ENCODE measurements at regions not wholly inside any gene's neighbourhood (a gene's known extent, or its start where the extent isn't known, plus 50 kb on each side); places are given as distances from the start of the nearest gene placed in this dataset.

- H3K4me1 ChIP-seq (ENCODE audit: insufficient read depth, low read length, poor library complexity, severe bottlenecking) = no peaks in the 10 kb centered on the region
- H3K4me2 ChIP-seq (ENCODE audit: low read depth, low read length, poor library complexity, severe bottlenecking) = no peak overlapping the region
- no peak for TF ChIP-seq EZH2phosphoT487 (IDR thresholded peaks at IDR 0.05; ENCODE audit: borderline replicate concordance)
- TF ChIP-seq CTCF (conservative IDR thresholded peaks at IDR 0.05; ENCODE audit: low read length) = no peak
- no peaks in the 10 kb centered on the region for H3K27me3 ChIP-seq (ENCODE audit: insufficient read depth, low read length, poor library complexity, severe bottlenecking)
- no peaks in the 10 kb centered on the region for H3K36me3 ChIP-seq (ENCODE audit: insufficient read depth, low read length)
- H3K9me2 ChIP-seq (replicated peaks; ENCODE audit: low read depth, low read length) = no peaks in the 10 kb centered on the region
- H3K9me3 ChIP-seq (ENCODE audit: insufficient read depth, low read depth, low read length) = peaks cover 5% of the 10 kb centered on the region; the same call in 1 of the 2 replicates
- H2AFZ ChIP-seq (ENCODE audit: low read length) = no peak overlapping the region
- H3K9ac ChIP-seq (ENCODE audit: low read depth, low read length, poor library complexity, severe bottlenecking) = no peak overlapping the region
- H4K20me1 ChIP-seq (ENCODE audit: insufficient read depth, low read length, poor library complexity, severe bottlenecking) = no peaks in the 10 kb centered on the region
- no peak overlapping the region for H3K4me3 ChIP-seq (ENCODE audit: low read length, poor library complexity, severe bottlenecking)
- H3F3A ChIP-seq (ENCODE audit: low read depth) = no peaks in the 10 kb centered on the region
- H3K79me2 ChIP-seq (ENCODE audit: insufficient read depth, low read length) = no peaks in the 10 kb centered on the region
These were observed 110.4 kb upstream of the PARD3B start for GRCh38 chr2:204434660-204435462.

GRCh38 chr2:204436230-204436629 lies 109.0 kb upstream of the PARD3B start:
- Histone ChIP-seq H3K4me2 (ENCODE audit: low read depth, low read length, poor library complexity, severe bottlenecking) (no peak overlapping the region), H4K20me1 (ENCODE audit: insufficient read depth, low read length, poor library complexity, severe bottlenecking) (no peaks in the 10 kb centered on the region), H3K9ac (ENCODE audit: low read depth, low read length, poor library complexity, severe bottlenecking) (no peak overlapping the region), H3K4me1 (ENCODE audit: insufficient read depth, low read length, poor library complexity, severe bottlenecking) (no peaks in the 10 kb centered on the region), H3K9me2 (replicated peaks; ENCODE audit: low read depth, low read length) (no peaks in the 10 kb centered on the region), H3K36me3 (ENCODE audit: insufficient read depth, low read length) (no peaks in the 10 kb centered on the region), H3K79me2 (ENCODE audit: insufficient read depth, low read length) (no peaks in the 10 kb centered on the region), H3K27me3 (ENCODE audit: insufficient read depth, low read length, poor library complexity, severe bottlenecking) (no peaks in the 10 kb centered on the region), H2AFZ (ENCODE audit: low read length) (no peak overlapping the region), H3K9me3 (ENCODE audit: insufficient read depth, low read depth, low read length) (peaks cover 5% of the 10 kb centered on the region; the same call in 1 of the 2 replicates), H3F3A (ENCODE audit: low read depth) (no peaks in the 10 kb centered on the region), H3K4me3 (ENCODE audit: low read length, poor library complexity, severe bottlenecking) (no peak overlapping the region)
- no peak for TF ChIP-seq CTCF (conservative IDR thresholded peaks at IDR 0.05; ENCODE audit: low read length)
- no peak for TF ChIP-seq EZH2phosphoT487 (IDR thresholded peaks at IDR 0.05; ENCODE audit: borderline replicate concordance)

- no peaks in the 10 kb centered on the region for H3K79me2 ChIP-seq (ENCODE audit: insufficient read depth, low read length)
- no peaks in the 10 kb centered on the region for H3K9me2 ChIP-seq (replicated peaks; ENCODE audit: low read depth, low read length)
- no peaks in the 10 kb centered on the region for H4K20me1 ChIP-seq (ENCODE audit: insufficient read depth, low read length, poor library complexity, severe bottlenecking)
- H3K4me3 ChIP-seq (ENCODE audit: low read length, poor library complexity, severe bottlenecking) = no peak overlapping the region
- peaks cover 1% of the 10 kb centered on the region; the same call in 1 of the 2 replicates for H3K9me3 ChIP-seq (ENCODE audit: insufficient read depth, low read depth, low read length)
- no peaks in the 10 kb centered on the region for H3F3A ChIP-seq (ENCODE audit: low read depth)
- H3K36me3 ChIP-seq (ENCODE audit: insufficient read depth, low read length) = no peaks in the 10 kb centered on the region
- no peak overlapping the region for H2AFZ ChIP-seq (ENCODE audit: low read length)
- H3K4me2 ChIP-seq (ENCODE audit: low read depth, low read length, poor library complexity, severe bottlenecking) = no peak overlapping the region
- TF ChIP-seq EZH2phosphoT487 (IDR thresholded peaks at IDR 0.05; ENCODE audit: borderline replicate concordance) = no peak
- TF ChIP-seq CTCF (conservative IDR thresholded peaks at IDR 0.05; ENCODE audit: low read length) = no peak
- no peaks in the 10 kb centered on the region for H3K4me1 ChIP-seq (ENCODE audit: insufficient read depth, low read length, poor library complexity, severe bottlenecking)
- no peaks in the 10 kb centered on the region for H3K27me3 ChIP-seq (ENCODE audit: insufficient read depth, low read length, poor library complexity, severe bottlenecking)
- H3K9ac ChIP-seq (ENCODE audit: low read depth, low read length, poor library complexity, severe bottlenecking) = no peak overlapping the region
These were observed 107.9 kb upstream of the PARD3B start for GRCh38 chr2:204437408-204437807.
